Loucy (cell line): ENCODE measurements at regions not wholly inside any gene's neighbourhood (a gene's known extent, or its start where the extent isn't known, plus 50 kb on each side); places are given as distances from the start of the nearest gene placed in this dataset.

Experiments
- EZH2phosphoT487 ChIP-seq: fragments of 200-600 bp; IDR thresholded peaks from 2 replicates; pipeline ENCODE4 v1.6.1; 2018; ENCODE audit warnings: antibody characterized with exemption, mild to moderate bottlenecking, moderate library complexity, borderline replicate concordance
- TF ChIP-seq, protein P1 (sequence below): fragments of 200-600 bp; sonication (generic); conservative IDR thresholded peaks from 2 replicates; pipeline ENCODE4 v1.5.1; 2014; ENCODE audit warnings: mild to moderate bottlenecking, antibody characterized with exemption, low read length

DNA sequence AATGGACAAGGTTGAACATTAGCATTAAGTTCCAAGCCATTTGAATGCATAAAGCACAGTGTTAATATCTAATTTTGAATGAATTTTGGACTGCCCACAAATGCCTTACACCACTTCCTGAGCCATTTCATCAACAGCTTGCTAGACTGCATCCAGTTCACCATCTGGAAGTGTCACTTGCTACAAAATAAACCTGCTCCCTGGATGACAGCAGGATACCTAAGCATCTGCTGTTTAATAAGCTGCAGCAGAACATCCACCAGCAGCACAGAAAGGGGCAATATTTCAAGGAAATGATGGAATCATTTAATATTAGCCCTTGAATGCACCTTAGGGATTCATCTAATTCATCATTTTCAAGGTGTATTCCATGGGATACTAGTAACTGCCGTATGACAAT is 76.6 kb upstream of the PCDH9 start:
- TF ChIP-seq, protein P1, sequence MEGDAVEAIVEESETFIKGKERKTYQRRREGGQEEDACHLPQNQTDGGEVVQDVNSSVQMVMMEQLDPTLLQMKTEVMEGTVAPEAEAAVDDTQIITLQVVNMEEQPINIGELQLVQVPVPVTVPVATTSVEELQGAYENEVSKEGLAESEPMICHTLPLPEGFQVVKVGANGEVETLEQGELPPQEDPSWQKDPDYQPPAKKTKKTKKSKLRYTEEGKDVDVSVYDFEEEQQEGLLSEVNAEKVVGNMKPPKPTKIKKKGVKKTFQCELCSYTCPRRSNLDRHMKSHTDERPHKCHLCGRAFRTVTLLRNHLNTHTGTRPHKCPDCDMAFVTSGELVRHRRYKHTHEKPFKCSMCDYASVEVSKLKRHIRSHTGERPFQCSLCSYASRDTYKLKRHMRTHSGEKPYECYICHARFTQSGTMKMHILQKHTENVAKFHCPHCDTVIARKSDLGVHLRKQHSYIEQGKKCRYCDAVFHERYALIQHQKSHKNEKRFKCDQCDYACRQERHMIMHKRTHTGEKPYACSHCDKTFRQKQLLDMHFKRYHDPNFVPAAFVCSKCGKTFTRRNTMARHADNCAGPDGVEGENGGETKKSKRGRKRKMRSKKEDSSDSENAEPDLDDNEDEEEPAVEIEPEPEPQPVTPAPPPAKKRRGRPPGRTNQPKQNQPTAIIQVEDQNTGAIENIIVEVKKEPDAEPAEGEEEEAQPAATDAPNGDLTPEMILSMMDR = no peak
- TF ChIP-seq EZH2phosphoT487 = no peak
